PC-3 (cell line): ENCODE measurements at regions not wholly inside any gene's neighbourhood (a gene's known extent, or its start where the extent isn't known, plus 50 kb on each side); places are given as distances from the start of the nearest gene placed in this dataset.

Experiments
- ATAC-seq: fragments of 200-7000 bp; cut with Tn5 transposase; 2 replicates; pipeline ENCODE4 v1.9.1; 2020; ENCODE audit warnings: mild to moderate bottlenecking, moderate library complexity
- BruUV-seq: library from RNA; stranded (reverse); fragments of 400-500 nt; replicated peaks from 2 replicates; lab custom pipeline; 2021; lab: Mats Ljungman, UMichigan
- CTCF ChIA-PET: fragments of 300-600 bp; sonication (Branson Sonifier 250); formaldehyde crosslinking; loops from one replicate; lab custom pipeline; 2022; ENCODE audit warnings: antibody characterized with exemption; lab: Charles Lee
- POLR2A ChIA-PET: fragments of 300-600 bp; sonication (Branson Sonifier 250); formaldehyde crosslinking; loops from one replicate; lab custom pipeline; 2022; ENCODE audit warnings: antibody characterized with exemption; ENCODE audit not compliant: unreplicated experiment; lab: Charles Lee
- DNase-seq: peaks from one replicate; pipeline ENCODE4 v3.0.0-alpha.2; 2015
- H2AFZ ChIP-seq: fragments of 300-600 bp; sonication (generic); 2 replicates; pipeline ENCODE4 v1.6.0; 2016; ENCODE audit warnings: antibody characterized with exemption, low read length
- H3F3A ChIP-seq: fragments of 300-600 bp; sonication (generic); one replicate; pipeline ENCODE4 v1.6.0; 2017; ENCODE audit warnings: antibody characterized with exemption, low read length, control low read depth, mild to moderate bottlenecking; ENCODE audit not compliant: unreplicated experiment
- H3K27ac ChIP-seq: fragments of 300-600 bp; sonication (generic); 2 replicates; pipeline ENCODE4 v1.5.1; 2016; ENCODE audit warnings: mild to moderate bottlenecking, low read length
- H3K27me3 ChIP-seq: fragments of 300-600 bp; sonication (generic); 2 replicates; pipeline ENCODE4 v1.6.1; 2016; ENCODE audit warnings: low read length, mixed read lengths
- H3K36me3 ChIP-seq: fragments of 300-600 bp; sonication (generic); 2 replicates; pipeline ENCODE4 v1.6.1; 2016; ENCODE audit warnings: low read depth, mixed run types, low read length, mixed read lengths
- H3K4me1 ChIP-seq: fragments of 300-600 bp; sonication (generic); 2 replicates; pipeline ENCODE4 v1.5.1; 2016; ENCODE audit warnings: low read length; ENCODE audit not compliant: insufficient read depth
- H3K4me2 ChIP-seq: fragments of 300-600 bp; sonication (generic); 2 replicates; pipeline ENCODE4 v1.6.0; 2016; ENCODE audit warnings: low read length
- H3K4me3 ChIP-seq: fragments of 300-600 bp; sonication (generic); 2 replicates; pipeline ENCODE4 v1.5.1; 2016; ENCODE audit warnings: mild to moderate bottlenecking, low read length, mixed read lengths
- H3K79me2 ChIP-seq: fragments of 300-600 bp; sonication (generic); 2 replicates; pipeline ENCODE4 v1.6.1; 2017; ENCODE audit warnings: low read length, mixed read lengths
- H3K9ac ChIP-seq: fragments of 300-600 bp; sonication (generic); 2 replicates; pipeline ENCODE4 v1.6.0; 2016; ENCODE audit warnings: mild to moderate bottlenecking, low read length
- H3K9me2 ChIP-seq: fragments of 300-600 bp; sonication (generic); replicated peaks from 2 replicates; pipeline ENCODE4 v1.6.1; 2016; ENCODE audit warnings: mixed run types, low read length, mixed read lengths
- H3K9me3 ChIP-seq: fragments of 300-600 bp; sonication (generic); 2 replicates; pipeline ENCODE4 v1.6.1; 2016; ENCODE audit warnings: low read length, mixed read lengths
- H4K20me1 ChIP-seq: fragments of 300-600 bp; sonication (generic); 2 replicates; pipeline ENCODE4 v1.6.1; 2016; ENCODE audit warnings: low read length, mixed read lengths
- EZH2 ChIP-seq: fragments of 300-600 bp; sonication (generic); IDR thresholded peaks from one replicate; pipeline ENCODE4 v1.6.1; 2017; ENCODE audit warnings: antibody characterized with exemption, mild to moderate bottlenecking, low read length; ENCODE audit not compliant: unreplicated experiment
- EZH2phosphoT487 ChIP-seq: fragments of 300-600 bp; sonication (generic); IDR thresholded peaks from 2 replicates; pipeline ENCODE4 v1.6.1; 2018; ENCODE audit warnings: mild to moderate bottlenecking, antibody characterized with exemption, low read length, borderline replicate concordance
- intact Hi-C: fragments of 100-400 bp; cut with micrococcal nuclease; formaldehyde crosslinking; loops from 2 replicates; pipeline ENCODE4 v1.9.0; 2023
- TF ChIP-seq, protein P1 (sequence below): fragments of 300-600 bp; sonication (generic); conservative IDR thresholded peaks from 2 replicates; pipeline ENCODE4 v1.5.1; 2017; ENCODE audit warnings: antibody characterized with exemption, low read depth, mild to moderate bottlenecking, low read length

DNA sequence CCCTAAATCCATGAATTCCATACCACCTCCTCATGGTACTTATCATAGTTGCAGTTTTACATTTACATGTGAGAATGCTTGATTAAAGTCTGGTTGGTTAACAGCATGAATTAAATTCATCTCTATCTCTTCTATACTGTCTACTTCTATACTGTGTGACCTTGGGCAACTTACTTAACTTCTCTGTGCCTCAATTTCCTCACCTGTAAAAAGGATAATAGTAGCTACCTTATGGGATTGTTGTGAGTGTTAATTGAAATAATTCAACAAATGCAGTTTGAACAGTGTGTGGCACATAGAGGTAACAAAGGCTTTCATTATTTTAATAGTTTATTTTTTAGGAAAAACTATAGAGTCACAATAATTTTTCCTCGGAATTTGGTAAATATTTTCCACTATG, 231.3 kb downstream of the RRAGC start:
- no peaks in the 10 kb centered on the region for H3K4me1 ChIP-seq
- DNase-seq (no peak), ATAC-seq (no peak)
- no peak overlapping the region for H3K27ac ChIP-seq
- H3K36me3 ChIP-seq = no peaks in the 10 kb centered on the region
- peaks cover 9% of the 10 kb centered on the region; the same call in 1 of the 2 replicates for H3K27me3 ChIP-seq
- H3K9me2 ChIP-seq = no peaks in the 10 kb centered on the region
- H3K4me3 ChIP-seq = no peak overlapping the region
- intact Hi-C loops = no loop called here
- H2AFZ ChIP-seq = no peak overlapping the region
- no peaks in the 10 kb centered on the region for H4K20me1 ChIP-seq
- CTCF ChIA-PET = no interaction called here
- no TSS peak for BruUV-seq
- H3K79me2 ChIP-seq = no peaks in the 10 kb centered on the region
- no peaks in the 10 kb centered on the region for H3F3A ChIP-seq
- TF ChIP-seq EZH2phosphoT487 (no peak), EZH2 (no peak)
- TF ChIP-seq, protein P1, sequence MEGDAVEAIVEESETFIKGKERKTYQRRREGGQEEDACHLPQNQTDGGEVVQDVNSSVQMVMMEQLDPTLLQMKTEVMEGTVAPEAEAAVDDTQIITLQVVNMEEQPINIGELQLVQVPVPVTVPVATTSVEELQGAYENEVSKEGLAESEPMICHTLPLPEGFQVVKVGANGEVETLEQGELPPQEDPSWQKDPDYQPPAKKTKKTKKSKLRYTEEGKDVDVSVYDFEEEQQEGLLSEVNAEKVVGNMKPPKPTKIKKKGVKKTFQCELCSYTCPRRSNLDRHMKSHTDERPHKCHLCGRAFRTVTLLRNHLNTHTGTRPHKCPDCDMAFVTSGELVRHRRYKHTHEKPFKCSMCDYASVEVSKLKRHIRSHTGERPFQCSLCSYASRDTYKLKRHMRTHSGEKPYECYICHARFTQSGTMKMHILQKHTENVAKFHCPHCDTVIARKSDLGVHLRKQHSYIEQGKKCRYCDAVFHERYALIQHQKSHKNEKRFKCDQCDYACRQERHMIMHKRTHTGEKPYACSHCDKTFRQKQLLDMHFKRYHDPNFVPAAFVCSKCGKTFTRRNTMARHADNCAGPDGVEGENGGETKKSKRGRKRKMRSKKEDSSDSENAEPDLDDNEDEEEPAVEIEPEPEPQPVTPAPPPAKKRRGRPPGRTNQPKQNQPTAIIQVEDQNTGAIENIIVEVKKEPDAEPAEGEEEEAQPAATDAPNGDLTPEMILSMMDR = no peak
- H3K4me2 ChIP-seq = no peak overlapping the region
- H3K9ac ChIP-seq = no peak overlapping the region
- POLR2A ChIA-PET = no interaction called here
- no peaks in the 10 kb centered on the region for H3K9me3 ChIP-seq

DNA sequence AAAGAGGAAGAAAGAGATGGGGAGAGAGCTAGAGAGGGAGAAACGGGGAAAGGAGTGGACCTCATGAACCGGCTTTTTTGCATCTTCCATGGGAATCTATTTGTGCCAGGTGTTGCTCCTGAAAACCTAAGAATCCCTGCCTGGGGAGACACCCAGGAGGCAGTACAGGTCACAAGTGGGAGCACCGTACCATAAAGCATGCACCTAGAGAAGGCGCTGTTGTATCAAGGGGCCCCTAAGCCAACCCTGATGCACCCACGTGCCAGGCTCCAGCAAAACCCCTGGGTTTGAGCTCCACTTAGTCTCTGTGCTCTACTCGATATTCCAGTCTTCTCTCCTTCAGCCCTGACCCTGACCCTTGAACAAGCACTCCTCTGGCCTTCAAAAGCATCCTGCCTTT, 233.6 kb downstream of the RRAGC start:
- CTCF ChIA-PET = no interaction called here
- no TSS peak for BruUV-seq

DNA sequence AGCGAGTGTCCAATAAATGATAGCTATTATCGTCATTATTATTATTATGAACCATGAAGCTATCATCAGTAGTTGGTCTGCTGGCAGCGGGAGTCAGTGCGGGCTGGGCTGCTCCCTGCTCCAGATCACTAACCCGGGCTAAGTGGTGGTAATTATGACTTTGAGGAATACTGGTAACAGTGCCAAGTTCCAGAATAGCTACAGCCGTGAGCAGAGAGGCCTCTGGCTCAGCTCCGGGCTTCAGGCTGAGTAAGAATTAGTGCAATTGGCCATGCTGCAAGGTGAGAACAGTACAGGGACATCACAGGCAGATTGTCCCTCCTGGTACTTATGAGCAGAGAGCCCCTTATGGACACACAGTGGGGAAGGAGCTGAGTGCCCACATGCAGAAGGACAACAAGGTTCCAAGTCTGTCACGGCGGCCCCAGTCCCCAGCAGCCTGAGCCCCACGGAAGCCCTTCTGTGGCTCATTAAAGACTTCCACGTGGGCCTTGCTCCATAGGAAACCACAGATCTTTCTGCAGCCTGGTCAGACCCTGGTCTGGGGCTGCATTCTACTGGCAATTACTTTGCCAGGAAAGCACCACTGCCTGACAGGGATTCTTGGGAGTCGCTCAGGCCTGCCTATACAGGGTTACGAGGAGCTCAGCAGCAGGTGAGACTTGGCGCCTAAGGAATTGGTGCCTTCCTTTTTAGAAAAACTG, 235.1 kb downstream of the RRAGC start:
- H3K9me2 ChIP-seq = no peaks in the 10 kb centered on the region
- no peaks in the 10 kb centered on the region for H3K79me2 ChIP-seq
- H3F3A ChIP-seq = no peaks in the 10 kb centered on the region
- intact Hi-C loops = no loop called here
- TF ChIP-seq, protein P1 = no peak
- no peak for TF ChIP-seq EZH2
- no peak for TF ChIP-seq EZH2phosphoT487
- no peak for ATAC-seq
- H3K4me3 ChIP-seq = no peak overlapping the region
- no peak overlapping the region for H3K27ac ChIP-seq
- H3K4me2 ChIP-seq = no peak overlapping the region
- H3K9ac ChIP-seq = no peak overlapping the region
- ChIA-PET CTCF (no interaction called here), POLR2A (no interaction called here)
- H3K4me1 ChIP-seq = no peaks in the 10 kb centered on the region
- no TSS peak for BruUV-seq
- no peaks in the 10 kb centered on the region for H3K36me3 ChIP-seq
- no peak overlapping the region for H2AFZ ChIP-seq
- no peak for DNase-seq
- H4K20me1 ChIP-seq = no peaks in the 10 kb centered on the region
- H3K27me3 ChIP-seq = peaks cover 29% of the 10 kb centered on the region
- H3K9me3 ChIP-seq = no peaks in the 10 kb centered on the region

More for the DNA sequence above, 233.6 kb downstream of the RRAGC start:
- no peaks in the 10 kb centered on the region for H3K9me3 ChIP-seq
- H3K9ac ChIP-seq = no peak overlapping the region
- H3F3A ChIP-seq = no peaks in the 10 kb centered on the region
- DNase-seq (no peak), ATAC-seq (no peak)
- TF ChIP-seq EZH2 = no peak
- no peak for TF ChIP-seq EZH2phosphoT487
- TF ChIP-seq, protein P1 = no peak
- no peaks in the 10 kb centered on the region for H3K9me2 ChIP-seq
- no peaks in the 10 kb centered on the region for H4K20me1 ChIP-seq
- H3K4me2 ChIP-seq = no peak overlapping the region
- no peak overlapping the region for H3K4me3 ChIP-seq
- no peaks in the 10 kb centered on the region for H3K36me3 ChIP-seq
- H3K27me3 ChIP-seq = peaks cover 27% of the 10 kb centered on the region
- intact Hi-C loops = no loop called here
- H3K27ac ChIP-seq = no peak overlapping the region
- no peaks in the 10 kb centered on the region for H3K79me2 ChIP-seq
- no peaks in the 10 kb centered on the region for H3K4me1 ChIP-seq
- H2AFZ ChIP-seq = no peak overlapping the region
- POLR2A ChIA-PET = no interaction called here
